Psoas muscle (tissue), 7 donors: ENCODE measurements at regions not wholly inside any gene's neighbourhood (a gene's known extent, or its start where the extent isn't known, plus 50 kb on each side); places are given as distances from the start of the nearest gene placed in this dataset.

Experiments used
- ATAC-seq, 4 donors: fragments of 200-7000 bp; cut with Tn5 transposase; one replicate each; pipeline ENCODE4 v1.9.1; 2020; ENCODE audit warnings: moderate library complexity in 3 of 4, mild to moderate bottlenecking in 2 of 4
- DNase-seq, 2 donors: peaks; one replicate each; pipeline ENCODE4 v3.0.0-alpha.2; 2020
- H3K27ac ChIP-seq: fragments of 200-600 bp; one replicate; pipeline ENCODE4 v1.8.0; 2022
- H3K27me3 ChIP-seq, 3 donors: fragments of 200-600 bp in 1 of 3; one replicate each; pipeline versions ENCODE4 v1.6.1 to v1.8.0; 2013 to 2022; ENCODE audit warnings: low read length in 2 of 3, mild to moderate bottlenecking in 2 of 3, moderate library complexity in 1 of 3; ENCODE audit not compliant: insufficient read depth in 3 of 3
- H3K36me3 ChIP-seq, 2 donors: fragments of 200-600 bp in 1 of 2; one replicate each; pipeline versions ENCODE4 v1.6.1 to v1.8.0; 2013 to 2022; ENCODE audit warnings: low read depth in 1 of 2, mild to moderate bottlenecking in 1 of 2, moderate library complexity in 1 of 2; ENCODE audit not compliant: insufficient read depth in 1 of 2
- H3K4me1 ChIP-seq: fragments of 200-600 bp; one replicate; pipeline ENCODE4 v1.8.0; 2022
- H3K4me3 ChIP-seq: fragments of 200-600 bp; one replicate; pipeline ENCODE4 v1.8.0; 2022; ENCODE audit warnings: mild to moderate bottlenecking
- H3K9me3 ChIP-seq: fragments of 200-600 bp; one replicate; pipeline ENCODE4 v1.8.0; 2022
- WGBS, 3 donors: extraction: QIAGEN DNeasy Blood & Tissue Kit; methylation state at CpG; one replicate each; pipeline versions ENCODE4 v1.1.6 to v1.1.7; 2013; 5-methylcytosine and 5-hydroxymethylcytosine counted together
- intact Hi-C, 2 donors: fragments of 100-400 bp; cut with DNase I; formaldehyde crosslinking; loops; one replicate each; pipeline versions ENCODE4 v1.11.0 to v1.14.2; 2022
- TF ChIP-seq, protein P1 (sequence below): fragments of 200-600 bp; IDR thresholded peaks from one replicate; pipeline ENCODE4 v1.8.0; 2022; ENCODE audit warnings: antibody characterized with exemption
- donor health status: healthy with polysubstance abuse.
- donor health status: DM: no; HTN: no; CAD: no; lungs with moderate emphysema.
- donor health status: Bipolar disorder and iron deficiency.
- donor health status: healthy.
- donor health status: DM: yes; HTN: yes; CAD: no.
- donor health status: DM: no; HTN: no; CAD: no.
- donor health status: DM: yes; HTN: yes; CAD: no.

GRCh38 chr13:107113387-107113786, 545.5 kb upstream of the ARGLU1 start:
- H3K4me3 ChIP-seq: no peak overlapping the region
- no peak for DNase-seq
- H3K27me3 ChIP-seq: no peaks in the 10 kb centered on the region
- H3K4me1 ChIP-seq: no peaks in the 10 kb centered on the region
- TF ChIP-seq, protein P1, sequence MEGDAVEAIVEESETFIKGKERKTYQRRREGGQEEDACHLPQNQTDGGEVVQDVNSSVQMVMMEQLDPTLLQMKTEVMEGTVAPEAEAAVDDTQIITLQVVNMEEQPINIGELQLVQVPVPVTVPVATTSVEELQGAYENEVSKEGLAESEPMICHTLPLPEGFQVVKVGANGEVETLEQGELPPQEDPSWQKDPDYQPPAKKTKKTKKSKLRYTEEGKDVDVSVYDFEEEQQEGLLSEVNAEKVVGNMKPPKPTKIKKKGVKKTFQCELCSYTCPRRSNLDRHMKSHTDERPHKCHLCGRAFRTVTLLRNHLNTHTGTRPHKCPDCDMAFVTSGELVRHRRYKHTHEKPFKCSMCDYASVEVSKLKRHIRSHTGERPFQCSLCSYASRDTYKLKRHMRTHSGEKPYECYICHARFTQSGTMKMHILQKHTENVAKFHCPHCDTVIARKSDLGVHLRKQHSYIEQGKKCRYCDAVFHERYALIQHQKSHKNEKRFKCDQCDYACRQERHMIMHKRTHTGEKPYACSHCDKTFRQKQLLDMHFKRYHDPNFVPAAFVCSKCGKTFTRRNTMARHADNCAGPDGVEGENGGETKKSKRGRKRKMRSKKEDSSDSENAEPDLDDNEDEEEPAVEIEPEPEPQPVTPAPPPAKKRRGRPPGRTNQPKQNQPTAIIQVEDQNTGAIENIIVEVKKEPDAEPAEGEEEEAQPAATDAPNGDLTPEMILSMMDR: no peak
- WGBS, 3 donors: 47 to 65% (median 49%) methylated on average over 1 of the region's 1 CpG
- H3K9me3 ChIP-seq: no peaks in the 10 kb centered on the region
- no peaks in the 10 kb centered on the region for H3K36me3 ChIP-seq
- intact Hi-C loops: no loop called here
- no peak for ATAC-seq
- no peak overlapping the region for H3K27ac ChIP-seq

DNA sequence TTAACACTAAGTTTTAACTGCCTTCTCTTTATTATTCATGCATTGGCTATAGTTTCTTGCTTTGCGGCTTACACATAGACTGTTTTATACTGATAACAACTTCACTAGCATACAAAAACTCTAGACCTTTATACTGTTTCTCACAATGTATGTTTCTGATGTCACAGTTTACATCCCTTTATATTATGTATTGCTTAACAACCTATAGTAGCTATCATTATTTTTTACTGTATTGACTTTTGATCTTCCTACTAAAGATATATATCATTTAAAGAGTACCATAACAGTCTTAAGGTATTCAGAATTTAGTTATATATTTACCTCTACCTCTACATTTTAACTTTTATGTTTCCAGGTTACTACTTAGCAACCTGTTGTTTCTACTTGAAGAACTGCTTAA, 543.3 kb upstream of the ARGLU1 start:
- TF ChIP-seq, protein P1: no peak
- Histone ChIP-seq H3K9me3 (no peaks in the 10 kb centered on the region), H3K27ac (no peak overlapping the region), H3K27me3 (no peaks in the 10 kb centered on the region), H3K36me3 (no peaks in the 10 kb centered on the region), H3K4me1 (no peaks in the 10 kb centered on the region), H3K4me3 (no peak overlapping the region)
- ATAC-seq (no peak), DNase-seq (no peak)
- intact Hi-C loops: no loop called here
- 97 to 100% (median 100%) methylated on average over 1 of the region's 1 CpG for WGBS, 3 donors

GRCh38 chr13:107104631-107105030, 536.7 kb upstream of the ARGLU1 start:
- ATAC-seq (no peak), DNase-seq (no peak)
- TF ChIP-seq, protein P1: no peak
- no peak overlapping the region for H3K4me3 ChIP-seq
- H3K36me3 ChIP-seq: no peaks in the 10 kb centered on the region
- intact Hi-C loops: no loop called here
- WGBS, 3 donors: 45 to 51% (median 46%) methylated on average over 2 of the region's 2 CpGs
- no peaks in the 10 kb centered on the region for H3K9me3 ChIP-seq
- no peak overlapping the region for H3K27ac ChIP-seq
- no peaks in the 10 kb centered on the region for H3K4me1 ChIP-seq
- H3K27me3 ChIP-seq: no peaks in the 10 kb centered on the region

DNA sequence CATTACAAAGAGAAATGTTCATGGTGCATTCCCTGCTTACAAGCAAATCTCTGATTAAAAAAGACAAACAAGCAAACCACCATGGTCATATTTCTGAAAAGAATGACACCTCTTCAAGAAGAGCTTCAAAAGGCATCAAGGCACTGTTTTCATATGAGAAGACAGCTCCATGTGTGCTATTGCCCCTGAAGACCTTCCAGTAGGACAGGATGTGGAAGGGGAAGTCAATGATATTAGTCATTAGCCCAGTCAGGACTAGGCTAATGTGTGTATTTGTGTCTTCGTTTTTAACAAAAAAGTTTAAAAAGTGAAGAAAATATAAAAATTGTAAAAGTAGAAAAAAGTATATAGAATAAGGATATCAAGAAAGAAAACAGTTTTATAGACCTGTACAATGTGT, 534.7 kb upstream of the ARGLU1 start:
- no peaks in the 10 kb centered on the region for H3K9me3 ChIP-seq
- WGBS, 3 donors: 61 to 81% (median 66%) methylated on average over 1 of the region's 1 CpG
- H3K4me1 ChIP-seq: no peaks in the 10 kb centered on the region
- TF ChIP-seq, protein P1: no peak
- no peaks in the 10 kb centered on the region for H3K27me3 ChIP-seq
- ATAC-seq: no peak
- DNase-seq: no peak
- H3K36me3 ChIP-seq: no peaks in the 10 kb centered on the region
- H3K27ac ChIP-seq: no peak overlapping the region
- intact Hi-C loops: no loop called here
- H3K4me3 ChIP-seq: no peak overlapping the region

DNA sequence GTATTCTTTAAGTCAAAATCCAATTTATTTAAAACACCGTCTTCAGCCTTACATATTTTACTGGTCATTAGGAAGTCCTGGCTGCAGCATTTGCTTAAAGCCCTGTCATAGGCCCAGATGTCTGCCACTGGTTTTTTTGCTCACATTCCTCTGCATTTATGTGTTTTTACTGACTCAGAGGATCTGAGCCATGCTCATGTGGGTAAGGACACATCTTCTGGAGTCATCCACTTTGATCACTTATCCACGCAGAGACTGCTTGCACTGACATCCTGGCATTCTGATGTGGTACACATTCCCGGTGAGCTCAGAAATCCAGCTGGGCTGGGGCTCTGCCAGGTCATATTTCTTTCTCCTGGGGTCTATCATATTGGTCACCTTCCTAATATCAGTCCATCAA, 531.7 kb upstream of the ARGLU1 start:
- TF ChIP-seq, protein P1: no peak
- no peaks in the 10 kb centered on the region for H3K36me3 ChIP-seq
- H3K4me3 ChIP-seq: no peak overlapping the region
- no peak for ATAC-seq
- WGBS, 3 donors: 57 to 72% (median 58%) methylated on average over 3 of the region's 3 CpGs
- no peaks in the 10 kb centered on the region for H3K9me3 ChIP-seq
- no peaks in the 10 kb centered on the region for H3K27me3 ChIP-seq
- no peaks in the 10 kb centered on the region for H3K4me1 ChIP-seq
- no peak overlapping the region for H3K27ac ChIP-seq
- DNase-seq: no peak
- intact Hi-C loops: no loop called here
